ENCODE measurements at regions not wholly inside any gene's neighbourhood (a gene's known extent, or its start where the extent isn't known, plus 50 kb on each side); places are given as distances from the start of the nearest gene placed in this dataset.
"Not testable (repeated sequence)": the region's sequence is repeated elsewhere in the genome, so short reads cannot be mapped to it uniquely, and the experiment has no call there.

- H3K27ac ChIP-seq (ENCODE audit: insufficient read depth, low read depth, low read length, poor library complexity, severe bottlenecking): no peak overlapping the region
Observed at GRCh38 chr5:25414742-25415141, 770.0 kb upstream of the CDH10 start.

GRCh38 chr5:25412116-25412661 is 767.4 kb upstream of the CDH10 start:
- H3K4me1 ChIP-seq (ENCODE audit: control insufficient read depth, insufficient read depth, low read length): no peaks in the 10 kb centered on the region
- H3K27me3 ChIP-seq (ENCODE audit: control insufficient read depth, insufficient read depth, low read length, poor library complexity, severe bottlenecking): no peaks in the 10 kb centered on the region
- H3K9me3 ChIP-seq (ENCODE audit: control insufficient read depth, low read length): no peaks in the 10 kb centered on the region
- no peaks in the 10 kb centered on the region for H3K36me3 ChIP-seq (ENCODE audit: control insufficient read depth, insufficient read depth, low read length)
- H3K27ac ChIP-seq (ENCODE audit: insufficient read depth, low read depth, low read length, poor library complexity, severe bottlenecking): no peak overlapping the region
- no peak overlapping the region for H3K4me3 ChIP-seq (ENCODE audit: insufficient read depth, low read depth, low read length)
- WGBS, 2 experiments: 96 to 98% methylated on average over 1 to 2 of the region's 2 CpGs

More at GRCh38 chr5:25414742-25415141, 770.0 kb upstream of the CDH10 start:
- Histone ChIP-seq H3K27me3 (ENCODE audit: control insufficient read depth, insufficient read depth, low read length, poor library complexity, severe bottlenecking) (no peaks in the 10 kb centered on the region), H3K9me3 (ENCODE audit: control insufficient read depth, low read length) (no peaks in the 10 kb centered on the region), H3K36me3 (ENCODE audit: control insufficient read depth, insufficient read depth, low read length) (no peaks in the 10 kb centered on the region), H3K4me3 (ENCODE audit: insufficient read depth, low read depth, low read length) (no peak overlapping the region), H3K4me1 (ENCODE audit: control insufficient read depth, insufficient read depth, low read length) (no peaks in the 10 kb centered on the region)
- 92 to 94% methylated on average over 2 to 3 of the region's 6 CpGs for WGBS, 2 experiments

GRCh38 chr5:25407365-25407764 is 762.6 kb upstream of the CDH10 start:
- H3K27ac ChIP-seq (ENCODE audit: insufficient read depth, low read depth, low read length, poor library complexity, severe bottlenecking); H3K9me3 ChIP-seq (ENCODE audit: control insufficient read depth, low read length); H3K4me1 ChIP-seq (ENCODE audit: control insufficient read depth, insufficient read depth, low read length); H3K4me3 ChIP-seq (ENCODE audit: insufficient read depth, low read depth, low read length); H3K36me3 ChIP-seq (ENCODE audit: control insufficient read depth, insufficient read depth, low read length); H3K27me3 ChIP-seq (ENCODE audit: control insufficient read depth, insufficient read depth, low read length, poor library complexity, severe bottlenecking): not testable (repeated sequence)
- 61 to 78% methylated on average over 4 to 6 of the region's 6 CpGs for WGBS, 2 experiments

- Histone ChIP-seq H3K27me3 (ENCODE audit: control insufficient read depth, insufficient read depth, low read length, poor library complexity, severe bottlenecking) (no peaks in the 10 kb centered on the region), H3K27ac (ENCODE audit: insufficient read depth, low read depth, low read length, poor library complexity, severe bottlenecking) (no peak overlapping the region), H3K36me3 (ENCODE audit: control insufficient read depth, insufficient read depth, low read length) (peaks cover 3% of the 10 kb centered on the region), H3K4me3 (ENCODE audit: insufficient read depth, low read depth, low read length) (no peak overlapping the region), H3K4me1 (ENCODE audit: control insufficient read depth, insufficient read depth, low read length) (no peaks in the 10 kb centered on the region), H3K9me3 (ENCODE audit: control insufficient read depth, low read length) (no peaks in the 10 kb centered on the region)
- 83 to 100% methylated on average over 1 of the region's 1 CpG for WGBS, 2 experiments
Observed at GRCh38 chr5:25405850-25406249, 761.1 kb upstream of the CDH10 start.

GRCh38 chr5:25399878-25400480 is 755.2 kb upstream of the CDH10 start:
- peaks cover 3% of the 10 kb centered on the region for H3K36me3 ChIP-seq (ENCODE audit: control insufficient read depth, insufficient read depth, low read length)
- no peaks in the 10 kb centered on the region for H3K27me3 ChIP-seq (ENCODE audit: control insufficient read depth, insufficient read depth, low read length, poor library complexity, severe bottlenecking)
- no peak overlapping the region for H3K4me3 ChIP-seq (ENCODE audit: insufficient read depth, low read depth, low read length)
- no peaks in the 10 kb centered on the region for H3K9me3 ChIP-seq (ENCODE audit: control insufficient read depth, low read length)
- H3K27ac ChIP-seq (ENCODE audit: insufficient read depth, low read depth, low read length, poor library complexity, severe bottlenecking): no peak overlapping the region
- 82 to 100% methylated on average over 1 of the region's 1 CpG for WGBS, 2 experiments
- no peaks in the 10 kb centered on the region for H3K4me1 ChIP-seq (ENCODE audit: control insufficient read depth, insufficient read depth, low read length)

GRCh38 chr5:25393957-25394356 is 749.2 kb upstream of the CDH10 start:
- H3K27me3 ChIP-seq (ENCODE audit: control insufficient read depth, insufficient read depth, low read length, poor library complexity, severe bottlenecking): no peaks in the 10 kb centered on the region
- WGBS, 2 experiments: 91 to 100% methylated on average over 1 of the region's 1 CpG
- H3K4me3 ChIP-seq (ENCODE audit: insufficient read depth, low read depth, low read length): no peak overlapping the region
- H3K4me1 ChIP-seq (ENCODE audit: control insufficient read depth, insufficient read depth, low read length): no peaks in the 10 kb centered on the region
- no peaks in the 10 kb centered on the region for H3K9me3 ChIP-seq (ENCODE audit: control insufficient read depth, low read length)
- H3K27ac ChIP-seq (ENCODE audit: insufficient read depth, low read depth, low read length, poor library complexity, severe bottlenecking): no peak overlapping the region
- H3K36me3 ChIP-seq (ENCODE audit: control insufficient read depth, insufficient read depth, low read length): no peaks in the 10 kb centered on the region

GRCh38 chr5:25393256-25393655 is 748.5 kb upstream of the CDH10 start:
- Histone ChIP-seq H3K27ac (ENCODE audit: insufficient read depth, low read depth, low read length, poor library complexity, severe bottlenecking) (no peak overlapping the region), H3K36me3 (ENCODE audit: control insufficient read depth, insufficient read depth, low read length) (no peaks in the 10 kb centered on the region), H3K27me3 (ENCODE audit: control insufficient read depth, insufficient read depth, low read length, poor library complexity, severe bottlenecking) (no peaks in the 10 kb centered on the region), H3K4me1 (ENCODE audit: control insufficient read depth, insufficient read depth, low read length) (no peaks in the 10 kb centered on the region), H3K9me3 (ENCODE audit: control insufficient read depth, low read length) (no peaks in the 10 kb centered on the region), H3K4me3 (ENCODE audit: insufficient read depth, low read depth, low read length) (no peak overlapping the region)
- 79 to 82% methylated on average over 1 of the region's 1 CpG for WGBS, 2 experiments

GRCh38 chr5:25387953-25388352 is 743.2 kb upstream of the CDH10 start:
- H3K4me3 ChIP-seq (ENCODE audit: insufficient read depth, low read depth, low read length): no peak overlapping the region

GRCh38 chr5:25362799-25363198 is 718.0 kb upstream of the CDH10 start:
- 84 to 86% methylated on average over 5 of the region's 5 CpGs for WGBS, 2 experiments
- no peaks in the 10 kb centered on the region for H3K36me3 ChIP-seq (ENCODE audit: control insufficient read depth, insufficient read depth, low read length)
- H3K27ac ChIP-seq (ENCODE audit: insufficient read depth, low read depth, low read length, poor library complexity, severe bottlenecking): no peak overlapping the region
- no peak overlapping the region for H3K4me3 ChIP-seq (ENCODE audit: insufficient read depth, low read depth, low read length)
- no peaks in the 10 kb centered on the region for H3K9me3 ChIP-seq (ENCODE audit: control insufficient read depth, low read length)
- no peaks in the 10 kb centered on the region for H3K27me3 ChIP-seq (ENCODE audit: control insufficient read depth, insufficient read depth, low read length, poor library complexity, severe bottlenecking)
- H3K4me1 ChIP-seq (ENCODE audit: control insufficient read depth, insufficient read depth, low read length): no peaks in the 10 kb centered on the region

More at GRCh38 chr5:25387953-25388352, 743.2 kb upstream of the CDH10 start:
- no peaks in the 10 kb centered on the region for H3K36me3 ChIP-seq (ENCODE audit: control insufficient read depth, insufficient read depth, low read length)
- no peak overlapping the region for H3K27ac ChIP-seq (ENCODE audit: insufficient read depth, low read depth, low read length, poor library complexity, severe bottlenecking)
- no peaks in the 10 kb centered on the region for H3K27me3 ChIP-seq (ENCODE audit: control insufficient read depth, insufficient read depth, low read length, poor library complexity, severe bottlenecking)
- H3K9me3 ChIP-seq (ENCODE audit: control insufficient read depth, low read length): peaks cover 2% of the 10 kb centered on the region
- H3K4me1 ChIP-seq (ENCODE audit: control insufficient read depth, insufficient read depth, low read length): no peaks in the 10 kb centered on the region
- WGBS, 2 experiments: 98 to 100% methylated on average over 1 of the region's 1 CpG

GRCh38 chr5:25358919-25359318 is 714.1 kb upstream of the CDH10 start:
- no peaks in the 10 kb centered on the region for H3K36me3 ChIP-seq (ENCODE audit: control insufficient read depth, insufficient read depth, low read length)
- H3K27me3 ChIP-seq (ENCODE audit: control insufficient read depth, insufficient read depth, low read length, poor library complexity, severe bottlenecking): no peaks in the 10 kb centered on the region
- WGBS, 2 experiments: 95% methylated on average over 2 of the region's 2 CpGs; no CpG with 5 or more reads in 1 of the 2 experiments
- H3K27ac ChIP-seq (ENCODE audit: insufficient read depth, low read depth, low read length, poor library complexity, severe bottlenecking): no peak overlapping the region
- H3K4me1 ChIP-seq (ENCODE audit: control insufficient read depth, insufficient read depth, low read length): no peaks in the 10 kb centered on the region
- H3K9me3 ChIP-seq (ENCODE audit: control insufficient read depth, low read length): no peaks in the 10 kb centered on the region
- no peak overlapping the region for H3K4me3 ChIP-seq (ENCODE audit: insufficient read depth, low read depth, low read length)

Measured in ectodermal cell (in vitro differentiated cells).